Right lobe of liver (tissue), 6 donors: ENCODE measurements at regions not wholly inside any gene's neighbourhood (a gene's known extent, or its start where the extent isn't known, plus 50 kb on each side); places are given as distances from the start of the nearest gene placed in this dataset.

Experiments used
- ATAC-seq, 4 donors: fragments of 200-7000 bp; cut with Tn5 transposase; one replicate each; pipeline ENCODE4 v1.9.1; 2020; ENCODE audit warnings: mild to moderate bottlenecking in 4 of 4, moderate library complexity in 4 of 4
- DNase-seq, 3 donors: peaks; one replicate each; pipeline ENCODE4 v3.0.0-alpha.2; 2020
- H3K27ac ChIP-seq, 3 donors: fragments of 200-600 bp; one replicate each; pipeline ENCODE4 v1.8.0; 2022
- H3K27me3 ChIP-seq, 2 donors: fragments of 200-600 bp; one replicate each; pipeline ENCODE4 v1.8.0; 2022
- H3K36me3 ChIP-seq, 4 donors: fragments of 200-600 bp; sonication (generic) in 1 of 4; one replicate each; pipeline versions ENCODE4 v1.5.1 to v1.8.0; 2017 to 2022; ENCODE audit warnings: control low read depth in 1 of 4
- H3K4me1 ChIP-seq, 4 donors: fragments of 200-600 bp; sonication (generic) in 1 of 4; one replicate each; pipeline versions ENCODE4 v1.5.1 to v1.8.0; 2017 to 2022; ENCODE audit warnings: control low read depth in 1 of 4
- H3K4me3 ChIP-seq, 3 donors: fragments of 200-600 bp; one replicate each; pipeline ENCODE4 v1.8.0; 2022
- H3K9me3 ChIP-seq, 4 donors: fragments of 200-600 bp; sonication (generic) in 1 of 4; one replicate each; pipeline versions ENCODE4 v1.5.1 to v1.8.0; 2017 to 2022; ENCODE audit warnings: control low read depth in 1 of 4
- POLR2A ChIP-seq: fragments of 450-650 bp; IDR thresholded peaks from one replicate; pipeline ENCODE4 v1.6.1; 2017; ENCODE audit warnings: antibody characterized with exemption, mild to moderate bottlenecking
- WGBS: methylation state at CpG from one replicate; pipeline ENCODE4 v1.1.6; 2018; ENCODE audit warnings: low coverage, low lambda C conversion rate; ENCODE audit not compliant: insufficient coverage; ENCODE audit errors: missing lambda C conversion rate; 5-methylcytosine and 5-hydroxymethylcytosine counted together
- intact Hi-C, 2 donors: fragments of 100-400 bp; cut with DNase I; formaldehyde crosslinking; loops; one replicate each; pipeline versions ENCODE4 v1.11.2 to v1.14.1; 2022
- TF ChIP-seq, protein P1 (sequence below), 4 donors: fragments of 200-600 bp in 3 of 4; fragments of 450-650 bp in 1 of 4; IDR thresholded peaks; one replicate each; pipeline versions ENCODE4 v1.5.1 to v1.8.0; 2016 to 2022; ENCODE audit warnings: antibody characterized with exemption in 4 of 4, mild to moderate bottlenecking in 2 of 4
- donor health status: DM: no; HTN: yes; CAD: no.
- donor health status: DM: no; HTN: no; CAD: no.
- donor health status: DM: no; HTN: no; CAD: no.
- donor health status: DM: no; HTN: yes; CAD: no.
- donor health status: DM: no; HTN: yes; CAD: no.

DNA sequence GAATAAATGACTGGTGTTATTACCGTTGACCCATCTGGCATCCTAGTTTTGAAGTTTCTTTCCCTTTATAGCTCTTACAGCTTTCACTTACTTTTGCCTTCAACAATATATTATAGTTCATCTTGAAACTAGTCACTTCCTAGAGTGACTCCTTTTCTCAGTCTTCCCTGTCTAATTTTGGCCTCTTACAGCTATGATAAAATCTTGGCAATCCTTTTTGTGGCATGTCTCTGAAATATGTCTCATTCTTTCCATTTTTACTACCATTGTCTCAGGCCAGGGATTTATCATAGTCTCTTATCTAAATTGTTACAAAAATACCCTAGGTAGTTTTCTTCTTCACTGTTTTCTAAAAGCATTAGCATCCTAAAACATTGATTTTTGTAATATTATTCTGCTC lies 621.3 kb upstream of the ZNF608 start:
- H3K27ac ChIP-seq = no peak overlapping the region
- intact Hi-C loops = no loop called here
- WGBS = 76% methylated on average over 1 of the region's 1 CpG
- H3K4me3 ChIP-seq = no peak overlapping the region
- H3K36me3 ChIP-seq = no peaks in the 10 kb centered on the region
- no peaks in the 10 kb centered on the region for H3K9me3 ChIP-seq
- no peaks in the 10 kb centered on the region for H3K27me3 ChIP-seq
- TF ChIP-seq, protein P1, sequence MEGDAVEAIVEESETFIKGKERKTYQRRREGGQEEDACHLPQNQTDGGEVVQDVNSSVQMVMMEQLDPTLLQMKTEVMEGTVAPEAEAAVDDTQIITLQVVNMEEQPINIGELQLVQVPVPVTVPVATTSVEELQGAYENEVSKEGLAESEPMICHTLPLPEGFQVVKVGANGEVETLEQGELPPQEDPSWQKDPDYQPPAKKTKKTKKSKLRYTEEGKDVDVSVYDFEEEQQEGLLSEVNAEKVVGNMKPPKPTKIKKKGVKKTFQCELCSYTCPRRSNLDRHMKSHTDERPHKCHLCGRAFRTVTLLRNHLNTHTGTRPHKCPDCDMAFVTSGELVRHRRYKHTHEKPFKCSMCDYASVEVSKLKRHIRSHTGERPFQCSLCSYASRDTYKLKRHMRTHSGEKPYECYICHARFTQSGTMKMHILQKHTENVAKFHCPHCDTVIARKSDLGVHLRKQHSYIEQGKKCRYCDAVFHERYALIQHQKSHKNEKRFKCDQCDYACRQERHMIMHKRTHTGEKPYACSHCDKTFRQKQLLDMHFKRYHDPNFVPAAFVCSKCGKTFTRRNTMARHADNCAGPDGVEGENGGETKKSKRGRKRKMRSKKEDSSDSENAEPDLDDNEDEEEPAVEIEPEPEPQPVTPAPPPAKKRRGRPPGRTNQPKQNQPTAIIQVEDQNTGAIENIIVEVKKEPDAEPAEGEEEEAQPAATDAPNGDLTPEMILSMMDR (IDR thresholded peaks at IDR 0.05) = no peak
- no peak for TF ChIP-seq POLR2A
- ATAC-seq (no peak), DNase-seq (no peak)
- H3K4me1 ChIP-seq = no peaks in the 10 kb centered on the region

DNA sequence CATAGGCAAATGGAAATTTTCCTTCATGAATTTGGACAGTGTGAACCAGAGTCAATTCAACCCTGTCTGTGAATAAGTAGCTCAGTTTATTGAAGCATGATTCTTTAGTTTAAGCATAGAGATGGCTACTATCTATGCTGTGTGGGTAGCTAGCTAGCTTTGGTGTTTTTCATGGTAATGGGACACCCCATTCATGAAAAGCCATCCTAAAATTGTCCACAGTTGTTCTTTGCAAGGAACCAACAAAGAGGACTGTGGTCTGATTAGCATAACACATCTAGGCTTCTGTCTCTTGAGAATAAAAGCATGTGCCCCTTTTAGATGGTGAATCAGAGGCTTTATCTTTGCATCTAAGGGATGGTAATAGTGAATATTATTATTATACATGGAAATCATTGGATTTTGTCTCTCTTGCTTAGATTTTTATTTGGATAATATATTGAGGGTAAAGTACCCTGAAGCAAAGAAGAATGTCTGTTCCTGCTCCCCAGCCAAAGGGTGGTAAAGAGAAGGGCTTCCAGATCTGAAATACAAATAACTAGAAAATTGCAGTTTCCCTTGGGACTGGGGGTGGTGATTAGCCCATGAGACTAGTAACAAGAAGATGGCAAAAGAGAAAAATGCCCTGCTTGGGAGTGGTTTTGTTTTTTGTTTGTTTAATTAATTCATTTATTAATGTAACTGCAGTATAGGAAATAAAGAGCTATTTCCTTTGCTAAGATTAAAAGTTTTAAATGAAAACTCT lies 624.2 kb upstream of the ZNF608 start:
- Histone ChIP-seq H3K36me3 (no peaks in the 10 kb centered on the region), H3K4me3 (no peak overlapping the region), H3K4me1 (no peaks in the 10 kb centered on the region), H3K27ac (no peak overlapping the region), H3K9me3 (no peaks in the 10 kb centered on the region), H3K27me3 (no peaks in the 10 kb centered on the region)
- DNase-seq (no peak), ATAC-seq (no peak)
- intact Hi-C loops = no loop called here
- no peak for TF ChIP-seq POLR2A
- TF ChIP-seq, protein P1 (IDR thresholded peaks at IDR 0.05) = no peak

DNA sequence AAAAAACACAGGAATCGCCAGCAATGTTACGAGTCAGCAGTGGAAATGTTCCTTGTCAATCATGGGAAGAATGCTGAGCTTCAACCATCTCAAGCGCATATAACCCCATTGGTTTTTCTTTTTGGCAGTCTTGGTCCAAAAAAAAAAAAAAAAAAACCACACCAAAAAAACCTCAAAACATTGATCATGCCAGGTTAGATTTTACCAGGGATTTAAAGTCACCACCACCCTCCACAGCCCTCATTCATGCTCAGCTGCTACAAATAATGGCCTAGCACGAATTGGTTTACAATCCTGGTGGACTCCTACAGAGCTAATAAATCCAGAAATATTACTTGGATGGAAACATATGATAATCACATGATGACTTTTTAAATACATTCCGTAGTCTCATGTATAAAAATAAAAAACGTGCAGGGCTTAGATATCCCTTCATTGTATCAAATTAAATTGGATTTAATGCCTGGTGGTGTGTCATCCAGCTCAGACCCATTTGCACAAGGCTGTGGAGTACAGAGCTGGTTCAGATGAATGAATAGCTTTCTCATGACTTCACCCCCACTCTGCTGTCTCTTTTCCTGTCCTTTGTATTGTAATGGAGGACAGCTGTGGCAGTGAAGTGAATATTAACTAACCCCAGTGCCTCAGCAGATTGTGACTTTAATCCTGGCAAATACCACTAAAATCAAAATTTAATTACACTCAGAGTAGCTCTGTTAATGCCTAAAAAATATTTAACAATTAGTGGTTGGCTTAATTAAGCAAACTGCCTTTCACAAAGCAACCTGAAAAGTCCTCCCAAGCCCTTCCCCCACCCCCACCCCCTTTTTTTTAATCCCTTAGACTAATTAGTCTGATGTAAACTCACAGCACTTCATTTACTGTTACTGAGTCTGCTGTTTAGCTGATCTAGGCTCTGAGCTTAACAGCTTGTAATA lies 626.5 kb upstream of the ZNF608 start:
- Histone ChIP-seq H3K4me1 (no peaks in the 10 kb centered on the region), H3K4me3 (no peak overlapping the region), H3K36me3 (no peaks in the 10 kb centered on the region), H3K9me3 (no peaks in the 10 kb centered on the region), H3K27ac (no peak overlapping the region), H3K27me3 (no peaks in the 10 kb centered on the region)
- 68% methylated on average over 6 of the region's 6 CpGs for whole genome bisulfite sequencing
- ATAC-seq = no peak
- intact Hi-C loops = no loop called here
- TF ChIP-seq, protein P1 (IDR thresholded peaks at IDR 0.05) = no peak
- no peak for TF ChIP-seq POLR2A
- DNase-seq = no peak

DNA sequence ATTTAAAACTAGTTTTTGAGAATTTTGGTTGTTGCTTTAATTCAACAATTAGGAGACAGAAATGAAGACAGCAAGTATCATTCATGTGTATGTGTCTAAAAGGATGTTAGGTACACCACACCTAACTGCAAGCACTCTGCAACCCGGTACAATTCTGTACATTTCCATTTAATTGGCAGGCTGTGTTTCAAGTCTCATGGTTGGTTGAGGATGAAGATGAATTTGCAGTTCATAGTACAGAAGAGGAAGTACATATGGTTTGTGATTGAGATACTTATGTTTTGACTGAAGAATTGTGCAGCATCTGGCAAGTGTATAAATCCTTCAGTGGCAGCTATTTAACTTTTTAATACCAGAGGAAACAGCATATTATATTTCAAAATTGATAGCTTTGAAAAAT lies 628.7 kb upstream of the ZNF608 start:
- Histone ChIP-seq H3K27ac (no peak overlapping the region), H3K4me3 (no peak overlapping the region), H3K36me3 (no peaks in the 10 kb centered on the region), H3K27me3 (no peaks in the 10 kb centered on the region), H3K9me3 (no peaks in the 10 kb centered on the region), H3K4me1 (no peaks in the 10 kb centered on the region)
- ATAC-seq = no peak
- intact Hi-C loops = no loop called here
- TF ChIP-seq, protein P1 (IDR thresholded peaks at IDR 0.05) = no peak
- no peak for TF ChIP-seq POLR2A
- DNase-seq = no peak
- WGBS = 50% methylated on average over 1 of the region's 1 CpG
